ENCODE measurements at regions not wholly inside any gene's neighbourhood (a gene's known extent, or its start where the extent isn't known, plus 50 kb on each side); places are given as distances from the start of the nearest gene placed in this dataset.

DNA sequence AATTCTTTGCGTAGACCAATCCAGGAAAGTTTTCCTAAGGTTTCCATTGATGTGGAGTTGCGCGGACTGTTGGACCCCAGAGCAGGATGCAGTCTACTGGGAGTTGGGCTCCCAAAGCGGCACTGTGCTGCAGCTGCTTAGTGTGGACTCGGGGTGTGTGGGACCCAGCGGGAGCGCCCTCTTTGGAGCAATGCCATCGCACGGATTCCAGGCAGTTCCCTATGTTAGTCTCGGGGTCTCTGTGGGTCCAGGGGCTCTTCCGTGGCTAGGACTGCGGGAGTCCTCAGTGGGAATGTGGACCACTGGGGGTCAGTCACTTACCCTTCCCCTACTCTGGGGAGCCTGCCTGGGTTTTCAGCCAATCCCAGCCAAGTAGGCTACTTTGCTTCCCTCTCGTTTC is 151.7 kb upstream of the OLIG3 start:
- Histone ChIP-seq H3K4me1 (peaks cover 5% of the 10 kb centered on the region), H3K27ac (no peak overlapping the region), H3K27me3 (ENCODE audit: insufficient read depth in 3 of 3, low read length in 2 of 3) (no peaks in the 10 kb centered on the region), H3K9me3 (no peaks in the 10 kb centered on the region), H3K36me3 (ENCODE audit: insufficient read depth in 1 of 2, low read depth in 1 of 2) (no peaks in the 10 kb centered on the region), H3K4me3 (no peak overlapping the region)
- no peak for ATAC-seq
- intact Hi-C loops (cut with DNase I), result loop anchor here in 1 of 2 donors (10.0 kb wide), 1 partner anchor 1061 kb away; no protein-coding TSS in a partner anchor
- TF ChIP-seq, protein P1, sequence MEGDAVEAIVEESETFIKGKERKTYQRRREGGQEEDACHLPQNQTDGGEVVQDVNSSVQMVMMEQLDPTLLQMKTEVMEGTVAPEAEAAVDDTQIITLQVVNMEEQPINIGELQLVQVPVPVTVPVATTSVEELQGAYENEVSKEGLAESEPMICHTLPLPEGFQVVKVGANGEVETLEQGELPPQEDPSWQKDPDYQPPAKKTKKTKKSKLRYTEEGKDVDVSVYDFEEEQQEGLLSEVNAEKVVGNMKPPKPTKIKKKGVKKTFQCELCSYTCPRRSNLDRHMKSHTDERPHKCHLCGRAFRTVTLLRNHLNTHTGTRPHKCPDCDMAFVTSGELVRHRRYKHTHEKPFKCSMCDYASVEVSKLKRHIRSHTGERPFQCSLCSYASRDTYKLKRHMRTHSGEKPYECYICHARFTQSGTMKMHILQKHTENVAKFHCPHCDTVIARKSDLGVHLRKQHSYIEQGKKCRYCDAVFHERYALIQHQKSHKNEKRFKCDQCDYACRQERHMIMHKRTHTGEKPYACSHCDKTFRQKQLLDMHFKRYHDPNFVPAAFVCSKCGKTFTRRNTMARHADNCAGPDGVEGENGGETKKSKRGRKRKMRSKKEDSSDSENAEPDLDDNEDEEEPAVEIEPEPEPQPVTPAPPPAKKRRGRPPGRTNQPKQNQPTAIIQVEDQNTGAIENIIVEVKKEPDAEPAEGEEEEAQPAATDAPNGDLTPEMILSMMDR (IDR thresholded peaks at IDR 0.05), result no peak
- DNase-seq, result no peak
- 82 to 86% (median 84%) methylated on average over 13 of the region's 13 CpGs for WGBS, 3 donors

DNA sequence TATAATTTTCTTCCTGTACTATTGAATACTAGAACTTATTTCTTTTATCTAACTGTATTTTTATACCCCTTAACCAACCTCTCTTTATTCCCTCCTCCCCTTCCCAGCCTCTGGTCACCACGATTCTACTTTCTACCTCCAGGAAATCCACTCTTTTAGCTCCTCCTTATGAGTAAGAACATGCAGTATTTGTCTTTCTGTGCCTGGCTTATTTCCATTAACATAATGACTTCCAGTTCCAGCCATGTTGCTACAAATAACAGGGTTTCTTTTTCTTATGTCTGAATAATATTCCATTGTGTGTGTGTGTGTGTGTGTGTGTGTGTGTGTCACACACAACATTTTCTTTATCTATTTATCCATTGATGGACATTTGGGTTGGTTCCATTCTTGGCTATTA is 152.3 kb upstream of the OLIG3 start:
- TF ChIP-seq, protein P1 (IDR thresholded peaks at IDR 0.05), result no peak
- intact Hi-C loops (cut with DNase I), result loop anchor here in 1 of 2 donors (10.0 kb wide), 1 partner anchor 1062 kb away; no protein-coding TSS in a partner anchor
- Histone ChIP-seq H3K36me3 (ENCODE audit: insufficient read depth in 1 of 2, low read depth in 1 of 2) (no peaks in the 10 kb centered on the region), H3K9me3 (no peaks in the 10 kb centered on the region), H3K4me3 (no peak overlapping the region), H3K4me1 (peaks cover under 1% of the 10 kb centered on the region), H3K27me3 (ENCODE audit: insufficient read depth in 3 of 3, low read length in 2 of 3) (no peaks in the 10 kb centered on the region), H3K27ac (no peak overlapping the region)
- WGBS, 3 donors, result 0% methylated on average over 1 of the region's 1 CpG; no CpG with 5 or more reads in 2 of the 3 donors
- ATAC-seq, result no peak
- DNase-seq, result no peak

DNA sequence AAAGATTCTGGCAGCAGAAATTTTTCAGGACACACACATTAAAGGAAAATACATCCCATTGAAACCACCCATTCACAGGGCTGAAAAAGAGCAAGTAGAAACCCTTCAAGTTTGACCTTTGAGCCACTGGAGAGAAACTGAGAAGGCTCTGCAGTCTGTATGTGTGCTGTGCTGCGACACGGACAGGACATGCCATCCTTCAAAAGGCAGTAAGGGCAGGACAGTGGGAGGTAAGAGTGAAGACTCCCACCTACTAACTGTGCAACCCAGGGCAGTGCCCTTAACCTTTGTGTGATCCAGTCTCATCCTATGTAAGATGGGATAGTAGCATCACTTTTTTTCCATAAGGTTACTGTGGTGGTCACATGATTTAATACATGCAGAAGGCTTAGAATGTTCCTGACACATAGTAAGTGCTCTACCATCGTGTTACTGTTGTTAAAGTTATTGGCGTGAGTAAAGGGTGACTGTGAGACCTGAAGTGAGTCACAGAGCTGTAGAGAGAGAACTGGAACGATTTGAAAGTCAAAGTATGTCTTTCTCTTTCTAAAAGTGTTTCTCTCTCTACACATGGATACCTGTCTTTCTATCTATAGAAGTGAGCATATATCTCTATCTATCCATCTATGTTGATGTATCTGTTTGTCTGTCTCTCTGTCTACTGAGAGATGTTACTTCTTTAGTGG is 153.7 kb upstream of the OLIG3 start:
- H3K27ac ChIP-seq, result no peak overlapping the region

DNA sequence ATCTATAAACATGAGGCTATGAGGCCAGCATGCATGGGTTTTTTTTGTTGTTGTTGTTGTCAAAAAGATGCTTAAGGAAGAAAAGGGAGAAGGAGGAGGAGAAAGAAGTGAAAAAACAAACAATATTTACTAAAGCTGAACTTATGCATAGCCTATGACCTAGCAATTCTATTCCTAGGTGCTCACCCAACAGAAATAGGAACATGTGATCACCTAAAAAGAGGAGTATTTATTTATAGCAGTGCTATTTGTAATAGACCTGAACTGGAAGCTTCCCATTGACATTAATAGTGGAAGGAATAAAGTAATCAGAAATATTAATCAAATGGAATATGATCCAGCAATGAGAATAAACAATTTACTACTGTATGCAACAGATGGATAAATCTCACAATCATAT is 156.5 kb upstream of the OLIG3 start:
- H3K4me1 ChIP-seq, result no peaks in the 10 kb centered on the region
- ATAC-seq (no peak), DNase-seq (no peak)
- intact Hi-C loops (cut with DNase I), result no loop called here
- peaks cover 0 to 2% (median 0%) of the 10 kb centered on the region in 3 donors for H3K27me3 ChIP-seq (ENCODE audit: insufficient read depth in 3 of 3, low read length in 2 of 3)
- no peak overlapping the region for H3K4me3 ChIP-seq
- peaks cover 25% of the 10 kb centered on the region for H3K9me3 ChIP-seq
- TF ChIP-seq, protein P1 (IDR thresholded peaks at IDR 0.05), result no peak
- no peaks in the 10 kb centered on the region for H3K36me3 ChIP-seq (ENCODE audit: insufficient read depth in 1 of 2, low read depth in 1 of 2)
- H3K27ac ChIP-seq, result no peak overlapping the region

More for the DNA sequence above, 153.7 kb upstream of the OLIG3 start:
- intact Hi-C loops (cut with DNase I), result loop anchor here in 1 of 2 donors (10.0 kb wide), 1 partner anchor 1063 kb away; no protein-coding TSS in a partner anchor
- Histone ChIP-seq H3K9me3 (no peaks in the 10 kb centered on the region), H3K36me3 (ENCODE audit: insufficient read depth in 1 of 2, low read depth in 1 of 2) (no peaks in the 10 kb centered on the region), H3K4me3 (no peak overlapping the region), H3K27me3 (ENCODE audit: insufficient read depth in 3 of 3, low read length in 2 of 3) (peaks cover 0 to 1% (median 0%) of the 10 kb centered on the region in 3 donors), H3K4me1 (no peaks in the 10 kb centered on the region)
- ATAC-seq, result no peak
- 54 to 66% (median 58%) methylated on average over 5 of the region's 5 CpGs for WGBS, 3 donors
- DNase-seq, result no peak
- TF ChIP-seq, protein P1 (IDR thresholded peaks at IDR 0.05), result no peak

All from psoas muscle (tissue), 7 donors.